ENCODE measurements at regions not wholly inside any gene's neighbourhood (a gene's known extent, or its start where the extent isn't known, plus 50 kb on each side); places are given as distances from the start of the nearest gene placed in this dataset.

DNA sequence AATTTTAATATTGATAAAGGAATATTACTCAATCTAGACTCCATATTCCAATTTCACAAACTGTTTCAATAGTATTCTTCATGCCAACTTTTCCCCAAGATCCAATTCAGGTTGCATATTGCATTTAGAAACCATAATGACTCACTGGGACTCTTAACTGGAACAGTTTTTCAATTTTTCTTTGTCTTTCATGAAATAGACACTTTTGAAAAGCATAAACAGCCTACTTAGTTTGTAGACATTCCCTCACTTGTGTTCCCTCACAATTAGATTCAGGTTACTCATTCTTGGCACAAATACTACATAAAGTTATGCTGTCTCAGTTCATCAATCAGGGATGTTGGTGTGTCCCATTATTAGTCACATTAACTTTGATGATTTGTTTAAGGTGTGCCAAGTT is 1768.4 kb upstream of the PIK3C3 start:
- TF ChIP-seq CTBP1 (IDR thresholded peaks at IDR 0.05; ENCODE audit: borderline replicate concordance), result no peak
- no peak for TF ChIP-seq FOXM1 (IDR thresholded peaks at IDR 0.05; ENCODE audit: borderline replicate concordance)
- TF ChIP-seq BHLHE40 (IDR thresholded peaks at IDR 0.05; ENCODE audit: borderline replicate concordance), result no peak
- TF ChIP-seq FOXK2 (IDR thresholded peaks at IDR 0.05), result no peak
- TF ChIP-seq ELF4 (IDR thresholded peaks at IDR 0.05), result no peak
- no peak for TF ChIP-seq FOXA1 (IDR thresholded peaks at IDR 0.05)
- no peak for TF ChIP-seq ARNT (IDR thresholded peaks at IDR 0.05)
- no peak for TF ChIP-seq SP1 (IDR thresholded peaks at IDR 0.05)
- TF ChIP-seq L3MBTL2 (conservative IDR thresholded peaks at IDR 0.05), result no peak
- no peak for TF ChIP-seq TARDBP (IDR thresholded peaks at IDR 0.05)
- no peak for TF ChIP-seq SUZ12 (IDR thresholded peaks at IDR 0.05)
- no peak for TF ChIP-seq ZNF384 (IDR thresholded peaks at IDR 0.05)
- TF ChIP-seq, protein P1, sequence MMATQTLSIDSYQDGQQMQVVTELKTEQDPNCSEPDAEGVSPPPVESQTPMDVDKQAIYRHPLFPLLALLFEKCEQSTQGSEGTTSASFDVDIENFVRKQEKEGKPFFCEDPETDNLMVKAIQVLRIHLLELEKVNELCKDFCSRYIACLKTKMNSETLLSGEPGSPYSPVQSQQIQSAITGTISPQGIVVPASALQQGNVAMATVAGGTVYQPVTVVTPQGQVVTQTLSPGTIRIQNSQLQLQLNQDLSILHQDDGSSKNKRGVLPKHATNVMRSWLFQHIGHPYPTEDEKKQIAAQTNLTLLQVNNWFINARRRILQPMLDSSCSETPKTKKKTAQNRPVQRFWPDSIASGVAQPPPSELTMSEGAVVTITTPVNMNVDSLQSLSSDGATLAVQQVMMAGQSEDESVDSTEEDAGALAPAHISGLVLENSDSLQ (IDR thresholded peaks at IDR 0.05), result no peak
- TF ChIP-seq HDGF (IDR thresholded peaks at IDR 0.05; ENCODE audit: borderline replicate concordance), result no peak

Measured in HEK293T (cell line).